H9 (cell line): ENCODE measurements at regions not wholly inside any gene's neighbourhood (a gene's known extent, or its start where the extent isn't known, plus 50 kb on each side); places are given as distances from the start of the nearest gene placed in this dataset.

ENCODE experiments used
- DNase-seq: peaks from one replicate; pipeline ENCODE4 v3.0.0-alpha.2; 2017
- H2AFZ ChIP-seq: one replicate; pipeline ENCODE4 v1.6.1; 2013; ENCODE audit warnings: mild to moderate bottlenecking, low read length, control low read depth, moderate library complexity
- H2AK5ac ChIP-seq: 2 replicates; pipeline ENCODE4 v1.6.1; 2013; ENCODE audit warnings: low read length, control low read depth, mixed read lengths; ENCODE audit not compliant: insufficient read length
- H2BK120ac ChIP-seq: one replicate; pipeline ENCODE4 v1.6.1; 2013; ENCODE audit warnings: low read depth, mild to moderate bottlenecking, low read length, control low read depth, inconsistent platforms; ENCODE audit not compliant: poor library complexity, severe bottlenecking
- H2BK12ac ChIP-seq: 2 replicates; pipeline ENCODE4 v1.6.1; 2013; ENCODE audit warnings: low read length, control low read depth, mixed read lengths, low read depth; ENCODE audit not compliant: insufficient read length
- H2BK15ac ChIP-seq: 2 replicates; pipeline ENCODE4 v1.6.1; 2013; ENCODE audit warnings: low read depth, low read length, control low read depth
- H2BK20ac ChIP-seq: one replicate; pipeline ENCODE4 v1.6.1; 2013; ENCODE audit warnings: low read depth, mild to moderate bottlenecking, low read length, control low read depth, inconsistent platforms; ENCODE audit not compliant: poor library complexity, severe bottlenecking
- H2BK5ac ChIP-seq: 2 replicates; pipeline ENCODE4 v1.6.1; 2013; ENCODE audit warnings: low read length, control low read depth, mixed read lengths; ENCODE audit not compliant: insufficient read length
- H3K14ac ChIP-seq: 2 replicates; pipeline ENCODE4 v1.6.1; 2013; ENCODE audit warnings: low read length, control low read depth; ENCODE audit not compliant: insufficient read depth
- H3K18ac ChIP-seq: 2 replicates; pipeline ENCODE4 v1.6.1; 2013; ENCODE audit warnings: low read depth, mild to moderate bottlenecking, mixed read lengths, low read length, control low read depth; ENCODE audit not compliant: insufficient read length
- H3K23ac ChIP-seq: 2 replicates; pipeline ENCODE4 v1.6.1; 2013; ENCODE audit warnings: low read length, control low read depth, mixed read lengths, low read depth; ENCODE audit not compliant: insufficient read length
- H3K23me2 ChIP-seq: 2 replicates; pipeline ENCODE4 v1.6.1; 2013; ENCODE audit warnings: low read depth, mild to moderate bottlenecking, mixed read lengths, low read length, control low read depth; ENCODE audit not compliant: insufficient read length, poor library complexity, severe bottlenecking
- H3K27ac ChIP-seq: 2 replicates; pipeline ENCODE4 v1.5.1; 2013; ENCODE audit warnings: low read length, control low read depth, mixed read lengths, low read depth; ENCODE audit not compliant: insufficient read length
- H3K27me3 ChIP-seq: 2 replicates; pipeline ENCODE4 v1.6.1; 2013; ENCODE audit warnings: low read length, control low read depth, inconsistent platforms; ENCODE audit not compliant: insufficient read depth
- H3K4ac ChIP-seq: 2 replicates; pipeline ENCODE4 v1.6.1; 2013; ENCODE audit warnings: low read depth, mild to moderate bottlenecking, control low read depth, inconsistent platforms, low read length, moderate library complexity
- H3K4me1 ChIP-seq: 2 replicates; pipeline ENCODE4 v1.6.1; 2013; ENCODE audit warnings: low read length, control low read depth, inconsistent platforms; ENCODE audit not compliant: insufficient read depth
- H3K4me2 ChIP-seq: 2 replicates; pipeline ENCODE4 v1.6.1; 2013; ENCODE audit warnings: low read length, control low read depth, mixed read lengths; ENCODE audit not compliant: insufficient read length, insufficient read depth
- H3K56ac ChIP-seq: 2 replicates; pipeline ENCODE4 v1.6.1; 2013; ENCODE audit warnings: low read depth, mild to moderate bottlenecking, mixed read lengths, low read length, control low read depth; ENCODE audit not compliant: insufficient read length
- H3K79me1 ChIP-seq: 2 replicates; pipeline ENCODE4 v1.6.1; 2013; ENCODE audit warnings: low read depth, mild to moderate bottlenecking, moderate library complexity, low read length, control low read depth, inconsistent platforms; ENCODE audit not compliant: insufficient read depth, poor library complexity, severe bottlenecking
- H3K79me2 ChIP-seq: 2 replicates; pipeline ENCODE4 v1.6.1; 2013; ENCODE audit warnings: low read length, control low read depth, inconsistent platforms; ENCODE audit not compliant: insufficient read depth
- H3K9ac ChIP-seq: 2 replicates; pipeline ENCODE4 v1.6.1; 2013; ENCODE audit warnings: low read length, control low read depth, mixed read lengths; ENCODE audit not compliant: insufficient read length; ENCODE audit errors: extremely low read depth
- H3K9me3 ChIP-seq: one replicate; pipeline ENCODE4 v1.6.1; 2013; ENCODE audit warnings: low read depth, low read length, inconsistent platforms; ENCODE audit not compliant: control insufficient read depth
- H3T11ph ChIP-seq: one replicate; pipeline ENCODE4 v1.6.1; 2013; ENCODE audit warnings: mild to moderate bottlenecking, low read length, control low read depth, inconsistent platforms
- H4K20me1 ChIP-seq: one replicate; pipeline ENCODE4 v1.6.1; 2013; ENCODE audit not compliant: control insufficient read depth, insufficient read length, insufficient read depth
- H4K5ac ChIP-seq: 2 replicates; pipeline ENCODE4 v1.6.1; 2013; ENCODE audit warnings: low read depth, mild to moderate bottlenecking, mixed read lengths, low read length, control low read depth; ENCODE audit not compliant: insufficient read length
- H4K8ac ChIP-seq: replicated peaks from 2 replicates; pipeline ENCODE4 v1.6.1; 2013; ENCODE audit warnings: low read length, control low read depth, mixed read lengths, low read depth; ENCODE audit not compliant: insufficient read length
- H4K91ac ChIP-seq: 2 replicates; pipeline ENCODE4 v1.6.1; 2013; ENCODE audit warnings: low read depth, mild to moderate bottlenecking, moderate library complexity, mixed read lengths, low read length, control low read depth; ENCODE audit not compliant: insufficient read length
- H3K27ac Mint-ChIP-seq, 3 experiments: 2 replicates in 2 of 3; 3 replicates in 1 of 3; pipeline ENCODE4 v1.8.0; 2020 to 2021; ENCODE audit warnings: mixed read lengths in 3 of 3, mild to moderate bottlenecking in 1 of 3, moderate library complexity in 1 of 3
- H3K27me3 Mint-ChIP-seq: 2 replicates; pipeline ENCODE4 v1.8.0; 2021; ENCODE audit warnings: low read depth, mild to moderate bottlenecking, moderate library complexity, mixed read lengths
- H3K36me3 Mint-ChIP-seq, 3 experiments: 2 replicates in 2 of 3; 3 replicates in 1 of 3; pipeline ENCODE4 v1.8.0; 2020 to 2021; ENCODE audit warnings: low read depth in 3 of 3, mixed read lengths in 3 of 3; ENCODE audit not compliant: insufficient read depth in 1 of 3
- H3K4me1 Mint-ChIP-seq, 2 experiments: 2 replicates each; pipeline ENCODE4 v1.8.0; 2020; ENCODE audit warnings: mixed read lengths in 2 of 2
- H3K4me3 Mint-ChIP-seq, 2 experiments: 2 replicates in 1 of 2; 3 replicates in 1 of 2; pipeline ENCODE4 v1.8.0; 2020 to 2021; ENCODE audit warnings: mild to moderate bottlenecking in 2 of 2, mixed read lengths in 2 of 2, moderate library complexity in 1 of 2
- H3K9me3 Mint-ChIP-seq, 2 experiments: 2 replicates in 1 of 2; 3 replicates in 1 of 2; pipeline ENCODE4 v1.8.0; 2020; ENCODE audit warnings: mild to moderate bottlenecking in 2 of 2, mixed read lengths in 2 of 2, moderate library complexity in 1 of 2
- CTCF ChIP-seq: fragments of 200-600 bp; sonication (generic); conservative IDR thresholded peaks from 3 replicates; pipeline ENCODE4 v1.8.0; 2021; ENCODE audit warnings: antibody characterized with exemption, mild to moderate bottlenecking
- WGBS: extraction: QIAGEN DNeasy Blood & Tissue Kit; methylation state at CpG from one replicate; pipeline ENCODE4 v1.1.7; 2013; ENCODE audit warnings: missing lambda C conversion rate, low lambda C conversion rate, mixed read lengths; ENCODE audit not compliant: insufficient read length; ENCODE audit errors: extremely low coverage; 5-methylcytosine and 5-hydroxymethylcytosine counted together

GRCh38 chr10:28470873-28471651, 61.9 kb upstream of the WAC start:
- Histone ChIP-seq H3K23me2 (no peaks in the 10 kb centered on the region), H4K5ac (no peak overlapping the region), H4K20me1 (no peaks in the 10 kb centered on the region), H3K14ac (peak overlapping the region; percentile 43; the same call in 1 of the 2 replicates), H3K79me1 (no peaks in the 10 kb centered on the region), H3K79me2 (no peaks in the 10 kb centered on the region), H2BK20ac (no peak overlapping the region), H3K27me3 (no peaks in the 10 kb centered on the region), H3T11ph (no peak overlapping the region), H2AFZ (no peak overlapping the region), H3K9ac (no peak overlapping the region), H3K4me1 (peaks cover 2% of the 10 kb centered on the region; the same call in 1 of the 2 replicates), H2BK12ac (no peak overlapping the region), H3K18ac (no peak overlapping the region), H3K27ac (no peak overlapping the region), H2AK5ac (no peak overlapping the region), H3K56ac (no peak overlapping the region), H2BK5ac (no peak overlapping the region), H3K9me3 (no peaks in the 10 kb centered on the region), H4K91ac (no peak overlapping the region), H4K8ac (no peak overlapping the region), H3K4ac (no peak overlapping the region), H2BK120ac (no peak overlapping the region), H3K23ac (no peak overlapping the region), H3K4me2 (no peak overlapping the region), H2BK15ac (no peak overlapping the region)
- peak overlapping the region in 2 of 3 experiments; percentile 3 to 33; a peak in 1 of 7 replicates for H3K27ac Mint-ChIP-seq
- H3K36me3 Mint-ChIP-seq, result peaks cover 2 to 12% (median 5%) of the 10 kb centered on the region in 3 experiments; a peak in 6 of 7 replicates
- TF ChIP-seq CTCF, result no peak
- no peak for DNase-seq
- WGBS, result no CpG with 5 or more reads among the region's 12 CpGs
- H3K4me3 Mint-ChIP-seq, result no peak overlapping the region
- H3K27me3 Mint-ChIP-seq, result peaks cover 2% of the 10 kb centered on the region; the same call in 1 of the 2 replicates
- peaks cover 0 to 5% of the 10 kb centered on the region in 2 experiments; a peak in 3 of 5 replicates for H3K9me3 Mint-ChIP-seq
- H3K4me1 Mint-ChIP-seq, result peaks cover 25 to 27% of the 10 kb centered on the region in 2 experiments
